ENCODE measurements at regions not wholly inside any gene's neighbourhood (a gene's known extent, or its start where the extent isn't known, plus 50 kb on each side); places are given as distances from the start of the nearest gene placed in this dataset.
"Not testable (repeated sequence)": the region's sequence is repeated elsewhere in the genome, so short reads cannot be mapped to it uniquely, and the experiment has no call there.

- Histone ChIP-seq H3K36me3 (no peaks in the 10 kb centered on the region), H3K4me1 (peaks cover 0 to 11% (median 5%) of the 10 kb centered on the region in 4 donors), H3K27me3 (no peaks in the 10 kb centered on the region), H3K4me3 (no peak overlapping the region), H3K9me3 (no peaks in the 10 kb centered on the region), H3K27ac (peak overlapping the region in 2 of 5 donors; percentile 36 to 47)
- WGBS, 5 donors: 81 to 91% (median 87%) methylated on average over 22 to 28 of the region's 28 CpGs
- TF ChIP-seq POLR2A (IDR thresholded peaks at IDR 0.05): no peak
- TF ChIP-seq CTCF (IDR thresholded peaks at IDR 0.05): no peak
- no peak for TF ChIP-seq POLR2AphosphoS5 (IDR thresholded peaks at IDR 0.05)
- TF ChIP-seq EP300 (IDR thresholded peaks at IDR 0.05): no peak
- intact Hi-C loops (cut with DNase I; ENCODE audit: low total_unique reads): no loop called here
- no peak for DNase-seq
These were observed 58.6 kb upstream of the DACT2 start for GRCh38 chr6:168377856-168378832.

DNA sequence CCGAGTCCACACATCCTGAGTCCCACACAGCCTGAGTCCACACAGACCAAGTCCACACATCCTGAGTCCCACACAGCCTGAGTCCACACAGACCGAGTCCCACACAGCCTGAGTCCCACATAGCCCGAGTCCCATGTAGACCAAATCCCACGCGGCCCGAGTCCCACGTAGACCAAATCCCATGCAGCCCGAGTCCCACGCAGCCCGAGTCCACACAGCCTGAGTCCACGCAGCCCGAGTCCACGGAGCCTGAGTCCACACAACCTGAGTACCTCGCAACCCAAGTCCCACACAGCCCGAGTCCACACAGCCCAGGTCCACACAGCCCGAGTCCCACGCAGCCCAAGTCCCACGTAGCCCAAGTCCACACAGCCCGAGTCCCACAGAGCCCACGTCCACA is 60.0 kb upstream of the DACT2 start:
- WGBS, 5 donors: 79 to 98% (median 87%) methylated on average over 12 to 20 of the region's 20 CpGs
- H3K27ac ChIP-seq; H3K27me3 ChIP-seq; intact Hi-C loops (cut with DNase I; ENCODE audit: low total_unique reads); DNase-seq; H3K9me3 ChIP-seq; H3K4me3 ChIP-seq; H3K36me3 ChIP-seq: not testable (repeated sequence)
- H3K4me1 ChIP-seq: peaks cover 0 to 11% (median 5%) of the 10 kb centered on the region in 4 donors

- H3K36me3 ChIP-seq; H3K27me3 ChIP-seq; intact Hi-C loops (cut with DNase I; ENCODE audit: low total_unique reads); H3K27ac ChIP-seq; DNase-seq; H3K9me3 ChIP-seq; H3K4me3 ChIP-seq: not testable (repeated sequence)
- 85 to 97% (median 94%) methylated on average over 31 to 38 of the region's 38 CpGs for WGBS, 5 donors
- peaks cover 0 to 11% (median 5%) of the 10 kb centered on the region in 4 donors for H3K4me1 ChIP-seq
These were observed 60.6 kb upstream of the SMOC2 start for GRCh38 chr6:168380166-168380955.

- no peaks in the 10 kb centered on the region for H3K27me3 ChIP-seq
- TF ChIP-seq CTCF (IDR thresholded peaks at IDR 0.05) (no peak), POLR2AphosphoS5 (IDR thresholded peaks at IDR 0.05) (no peak), POLR2A (IDR thresholded peaks at IDR 0.05) (no peak), EP300 (IDR thresholded peaks at IDR 0.05) (no peak)
- no peaks in the 10 kb centered on the region for H3K36me3 ChIP-seq
- no peak overlapping the region for H3K27ac ChIP-seq
- no peaks in the 10 kb centered on the region for H3K9me3 ChIP-seq
- no peak overlapping the region for H3K4me3 ChIP-seq
- DNase-seq: no peak
- 85 to 94% (median 92%) methylated on average over 16 of the region's 16 CpGs for WGBS, 5 donors
- intact Hi-C loops (cut with DNase I; ENCODE audit: low total_unique reads): no loop called here
- H3K4me1 ChIP-seq: peaks cover 0 to 16% (median 5%) of the 10 kb centered on the region in 4 donors
These were observed 59.9 kb upstream of the SMOC2 start for GRCh38 chr6:168380956-168381605.
